ENCODE measurements at regions not wholly inside any gene's neighbourhood (a gene's known extent, or its start where the extent isn't known, plus 50 kb on each side); places are given as distances from the start of the nearest gene placed in this dataset.
"Not testable (repeated sequence)": the region's sequence is repeated elsewhere in the genome, so short reads cannot be mapped to it uniquely, and the experiment has no call there.

DNA sequence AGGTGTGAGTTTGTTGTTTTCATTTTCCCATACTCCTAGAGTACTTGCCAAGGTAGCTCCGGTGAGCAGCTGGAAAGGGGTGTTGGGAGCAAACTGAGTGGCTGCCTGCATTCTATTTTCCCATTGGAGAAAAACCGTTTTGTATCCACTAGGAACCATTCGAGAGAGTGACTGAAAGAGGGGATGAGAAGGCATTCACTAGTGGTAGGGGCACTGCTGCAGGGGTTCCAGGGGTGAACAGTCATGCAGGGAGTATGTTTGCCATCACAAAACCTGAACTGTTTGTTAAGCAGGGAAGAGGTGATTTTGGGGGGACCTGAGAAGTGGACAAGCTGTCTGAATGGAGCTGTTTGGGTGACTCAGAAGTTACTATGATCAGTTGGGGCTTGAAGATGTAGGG is 367.5 kb upstream of the SFSWAP start:
- DNase-seq (ENCODE audit: low spot score), result not testable (repeated sequence)

GRCh38 chr12:131344715-131345520 is 366.0 kb upstream of the SFSWAP start:
- DNase-seq (ENCODE audit: low spot score), result not testable (repeated sequence)

GRCh38 chr12:131345521-131346436 is 365.1 kb upstream of the SFSWAP start:
- DNase-seq (ENCODE audit: low spot score), result peak; percentile 3

- no peak for DNase-seq (ENCODE audit: low spot score)
Measured at GRCh38 chr12:131346555-131347344, 364.1 kb upstream of the SFSWAP start.

GRCh38 chr12:131347345-131347714 is 363.6 kb upstream of the SFSWAP start:
- DNase-seq (ENCODE audit: low spot score), result no peak

GRCh38 chr12:131347732-131348131 is 363.2 kb upstream of the SFSWAP start:
- no peak for DNase-seq (ENCODE audit: low spot score)

DNA sequence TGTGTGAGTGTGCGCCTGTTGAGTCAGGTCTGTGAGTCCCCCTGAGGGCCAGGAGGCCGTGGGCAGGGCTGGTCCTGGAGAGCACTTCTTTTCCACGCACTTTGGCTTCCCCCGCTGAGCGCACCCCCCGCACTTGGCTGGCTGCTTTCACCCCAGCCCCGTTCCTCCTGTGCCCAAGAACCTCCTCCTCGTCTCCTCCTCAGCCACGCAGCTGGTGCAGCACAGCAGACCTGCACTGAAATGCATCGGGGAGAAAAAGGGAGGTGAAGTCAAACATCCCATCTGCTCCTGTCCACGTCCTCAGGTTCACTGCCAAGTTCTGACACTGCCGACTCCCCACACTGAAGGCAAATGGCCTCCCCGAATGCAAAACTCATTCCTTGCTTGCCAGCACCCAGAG is 362.7 kb upstream of the SFSWAP start:
- no peak for DNase-seq (ENCODE audit: low spot score)

GRCh38 chr12:131348646-131349045 is 362.2 kb upstream of the SFSWAP start:
- no peak for DNase-seq (ENCODE audit: low spot score)

GRCh38 chr12:131349397-131350127 is 361.3 kb upstream of the SFSWAP start:
- no peak for DNase-seq (ENCODE audit: low spot score)

GRCh38 chr12:131350943-131351318 is 360.0 kb upstream of the SFSWAP start:
- DNase-seq (ENCODE audit: low spot score), result no peak

GRCh38 chr12:131351319-131352028 is 359.4 kb upstream of the SFSWAP start:
- peak; percentile 92 for DNase-seq (ENCODE audit: low spot score)

DNA sequence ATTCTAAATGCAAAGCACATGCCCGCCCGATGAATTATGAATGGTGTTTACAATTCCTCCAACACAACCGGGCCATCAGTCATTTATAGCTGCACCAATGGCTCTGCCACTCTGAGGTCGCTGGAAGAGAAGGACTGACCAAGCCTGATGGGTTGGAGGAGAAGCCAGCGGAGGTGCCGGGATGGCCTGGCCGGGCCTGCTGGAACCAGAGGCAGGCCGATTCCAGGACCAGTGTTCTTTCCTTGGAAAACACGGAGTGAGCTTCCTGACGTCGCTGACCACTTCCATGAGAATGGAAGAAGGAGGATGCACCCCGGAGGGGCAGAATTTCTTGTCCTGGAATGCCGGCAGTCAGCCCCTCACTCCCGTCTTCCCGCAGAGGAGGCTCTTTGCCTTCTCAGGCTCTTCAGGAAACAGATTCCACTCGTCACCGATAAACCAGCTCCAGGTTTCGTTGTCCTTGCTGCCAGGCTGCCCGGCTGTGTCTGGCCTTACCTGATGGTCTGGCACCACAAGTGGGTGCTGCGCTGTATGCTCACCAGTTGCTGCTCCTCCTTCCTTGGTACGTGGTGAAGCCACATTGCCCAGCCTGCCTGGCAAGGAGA is 358.5 kb upstream of the SFSWAP start:
- DNase-seq (ENCODE audit: low spot score), result no peak

DNA sequence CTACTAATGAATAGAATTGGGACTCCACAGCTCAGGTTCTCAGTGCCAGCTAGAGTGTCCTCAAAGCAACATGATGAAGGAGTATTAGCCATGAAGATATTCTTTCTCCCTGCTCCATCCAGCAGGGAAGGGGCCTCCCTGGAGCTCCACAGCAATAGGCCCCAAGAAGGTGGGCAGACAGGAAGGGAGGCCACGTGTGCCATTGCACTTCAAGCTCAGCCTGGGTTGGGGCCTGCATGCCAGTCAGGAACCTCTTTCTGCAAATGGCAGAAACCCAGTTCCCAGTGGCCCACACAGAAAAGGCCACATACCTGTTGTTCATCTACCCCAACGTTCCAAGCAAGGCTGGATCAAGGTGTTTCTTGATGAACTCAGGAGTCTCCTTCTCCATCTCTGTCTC is 357.5 kb upstream of the SFSWAP start:
- DNase-seq (ENCODE audit: low spot score), result no peak

GRCh38 chr12:131353826-131354225 is 357.1 kb upstream of the SFSWAP start:
- no peak for DNase-seq (ENCODE audit: low spot score)

DNA sequence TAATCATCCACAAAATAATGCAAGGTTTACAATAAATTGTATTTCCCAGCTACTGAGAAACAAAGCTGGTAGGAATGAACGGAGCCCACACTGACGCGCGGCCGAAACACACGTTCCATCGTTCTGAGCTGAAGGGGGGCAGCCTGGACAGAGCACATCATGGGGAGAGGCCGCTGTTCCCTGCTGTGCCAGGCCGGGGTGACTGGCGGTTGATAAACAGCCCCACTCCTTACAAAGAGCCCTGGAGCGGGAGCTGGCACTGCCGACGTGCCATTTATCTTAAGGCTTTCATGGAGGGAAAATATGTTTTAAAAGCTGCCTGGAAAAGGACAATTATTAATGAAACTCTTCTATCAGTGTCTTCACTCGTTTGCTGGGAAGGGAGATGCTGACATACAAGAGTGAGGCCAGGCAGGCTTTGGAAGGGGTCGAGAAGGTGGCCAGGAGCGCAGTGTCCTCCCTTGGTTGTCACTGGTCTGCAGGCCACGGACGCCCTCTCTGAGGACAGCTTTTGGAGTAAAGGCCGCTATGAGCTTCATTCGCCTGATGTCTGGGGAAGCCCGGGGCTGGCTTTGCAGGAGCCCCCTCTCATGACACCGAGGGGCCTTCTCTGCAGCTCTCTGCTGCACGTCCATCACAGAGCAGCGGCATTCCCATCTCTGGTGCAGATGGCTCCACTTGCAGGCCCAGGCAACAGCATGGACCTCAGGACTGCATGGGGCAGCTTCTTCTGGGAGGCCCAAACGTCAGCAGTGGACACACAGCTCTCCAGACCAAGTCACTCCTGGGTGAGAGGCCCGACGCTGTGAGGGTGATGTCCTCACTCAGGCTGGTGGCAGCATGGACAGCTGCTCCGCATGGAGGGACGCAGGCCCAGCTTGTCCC is 355.3 kb upstream of the SFSWAP start:
- DNase-seq (ENCODE audit: low spot score), result no peak

GRCh38 chr12:131356485-131357184 is 354.3 kb upstream of the SFSWAP start:
- no peak for DNase-seq (ENCODE audit: low spot score)

GRCh38 chr12:131357185-131357747 is 353.6 kb upstream of the SFSWAP start:
- no peak for DNase-seq (ENCODE audit: low spot score)

DNA sequence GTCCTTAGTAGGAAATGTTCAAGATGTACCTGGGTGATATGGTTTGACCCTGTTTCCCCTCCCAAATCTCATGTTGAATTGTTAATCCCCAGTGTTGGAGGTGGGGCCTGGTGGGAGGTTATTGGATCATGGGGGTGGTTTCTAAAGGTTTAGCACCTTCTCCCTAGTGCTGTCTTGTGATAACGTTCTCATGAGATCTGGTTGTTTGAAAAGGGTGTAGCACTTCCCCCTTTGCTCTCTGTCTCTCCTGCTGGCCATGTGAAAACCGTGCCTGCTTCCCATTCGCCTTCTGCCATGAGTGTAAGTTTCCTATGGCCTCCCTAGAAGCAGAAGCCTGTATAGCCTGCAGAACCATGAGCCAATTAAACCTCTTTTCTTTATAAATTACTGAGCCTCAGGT is 353.0 kb upstream of the SFSWAP start:
- no peak for DNase-seq (ENCODE audit: low spot score)
